Midbrain (tissue), 1 donor: ENCODE measurements at regions not wholly inside any gene's neighbourhood (a gene's known extent, or its start where the extent isn't known, plus 50 kb on each side); places are given as distances from the start of the nearest gene placed in this dataset.

Source experiments
- DNase-seq: peaks from one replicate; lab custom pipeline; 2025; lab: John Stamatoyannopoulos, UW

DNA sequence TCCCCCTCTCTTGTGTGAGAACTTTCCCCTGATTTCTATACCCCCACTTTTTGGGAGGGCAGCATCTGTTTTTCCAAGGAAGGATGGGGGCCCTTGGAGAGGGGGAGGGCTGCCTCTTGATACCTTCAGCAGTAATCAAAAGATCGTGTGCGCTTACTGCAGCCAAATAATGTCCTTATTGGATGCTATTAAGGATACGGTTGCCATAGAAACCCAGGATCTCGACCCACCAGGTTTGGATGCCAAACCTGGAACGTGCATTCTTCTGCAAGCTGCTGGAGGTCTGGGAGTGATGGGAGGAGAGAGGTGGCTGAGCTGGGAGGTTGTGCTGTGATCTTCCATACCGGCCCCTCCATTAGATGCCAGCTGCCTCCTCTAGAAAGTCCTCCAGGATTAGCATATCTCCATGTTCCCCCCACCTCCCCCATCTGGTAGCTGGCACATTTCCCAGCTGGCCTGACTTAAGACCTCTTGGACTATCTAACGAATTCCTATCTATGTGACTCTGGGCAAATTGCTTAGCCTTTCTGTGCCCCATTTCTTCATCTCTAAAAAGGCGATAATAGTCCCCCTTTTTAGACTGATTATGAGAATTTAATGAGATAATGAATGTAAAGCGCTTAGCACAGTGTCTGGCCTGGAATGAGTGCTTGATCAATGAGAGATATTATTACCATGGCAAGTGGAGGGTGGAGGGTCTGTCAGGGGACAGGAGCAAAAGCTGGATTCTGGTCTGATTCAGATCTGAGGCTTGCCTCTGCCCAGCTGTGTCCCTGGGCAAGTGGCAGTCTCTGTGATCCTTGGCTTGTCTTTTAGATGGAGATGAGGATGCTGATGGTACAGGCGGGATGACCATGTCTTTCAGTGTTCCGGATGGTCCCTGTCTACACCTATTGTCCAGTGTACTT lies 78.5 kb upstream of the PCBD1 start:
- no peak for DNase-seq

DNA sequence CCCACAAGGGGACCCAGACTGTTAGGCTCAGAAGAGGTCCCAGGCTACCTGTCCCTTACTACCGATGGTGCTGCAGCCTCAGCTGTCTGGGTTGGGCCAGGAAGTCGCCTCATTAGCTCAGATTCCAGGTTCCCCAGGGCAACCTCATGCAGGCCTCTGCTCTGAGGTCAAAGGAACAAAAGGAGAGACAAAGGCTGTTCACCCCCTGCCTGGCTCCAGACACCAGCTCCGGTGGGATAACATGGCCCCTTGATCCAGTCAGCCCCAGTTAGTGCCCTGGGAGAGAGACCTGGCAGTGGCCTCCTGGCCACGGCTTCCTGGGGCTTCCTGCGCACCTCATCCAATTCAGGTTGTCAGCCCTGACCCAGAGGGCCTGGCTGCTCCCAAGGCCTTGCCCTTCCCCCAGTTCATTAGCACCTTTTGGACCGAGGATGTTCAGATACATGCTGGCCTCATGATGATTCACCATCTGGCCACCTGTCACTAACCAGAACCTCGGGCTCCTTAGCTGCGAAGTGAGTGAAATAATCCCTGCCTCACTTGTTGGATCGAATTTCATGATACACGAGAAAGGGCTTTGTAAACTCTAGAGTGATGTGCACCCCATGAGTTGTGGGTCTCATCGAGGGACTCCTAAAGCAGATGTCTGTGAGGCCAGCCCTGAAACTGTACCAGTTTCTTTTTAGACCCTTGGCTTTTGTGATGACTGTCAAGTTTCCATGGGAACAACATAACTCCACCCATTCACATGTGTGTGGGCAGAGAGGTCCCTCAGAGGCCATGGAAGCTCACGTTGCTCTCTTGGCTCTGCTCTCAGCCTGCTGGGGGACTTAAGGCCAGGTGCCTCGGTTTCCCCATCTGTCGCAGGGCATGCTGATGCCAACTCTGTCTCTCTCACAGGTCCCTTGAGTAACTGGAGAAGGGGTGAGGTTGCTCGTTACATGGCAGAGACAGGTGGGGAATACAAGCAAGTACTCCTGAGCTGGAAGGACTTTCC lies 79.5 kb upstream of the PCBD1 start:
- DNase-seq, result no peak

DNA sequence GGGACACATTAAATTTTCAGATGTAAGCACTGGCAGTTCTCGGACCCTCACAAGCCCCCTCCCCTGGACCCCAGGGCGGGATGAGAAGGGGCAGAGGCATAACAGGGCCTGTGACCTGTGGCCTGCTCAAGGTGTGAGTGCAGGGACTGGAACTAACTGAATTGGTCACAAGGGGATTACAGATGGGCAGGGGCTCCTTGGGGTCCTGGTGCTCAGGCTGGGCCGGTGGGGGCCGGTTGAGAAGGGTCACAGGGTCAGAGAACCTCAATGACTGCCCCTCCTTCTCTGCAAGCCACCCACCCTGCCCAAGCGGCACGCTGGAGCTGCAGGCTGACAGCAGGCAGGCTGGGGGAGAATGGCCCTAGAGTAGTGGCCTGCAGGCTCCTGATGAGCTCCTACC lies 80.8 kb upstream of the PCBD1 start:
- DNase-seq, result no peak

DNA sequence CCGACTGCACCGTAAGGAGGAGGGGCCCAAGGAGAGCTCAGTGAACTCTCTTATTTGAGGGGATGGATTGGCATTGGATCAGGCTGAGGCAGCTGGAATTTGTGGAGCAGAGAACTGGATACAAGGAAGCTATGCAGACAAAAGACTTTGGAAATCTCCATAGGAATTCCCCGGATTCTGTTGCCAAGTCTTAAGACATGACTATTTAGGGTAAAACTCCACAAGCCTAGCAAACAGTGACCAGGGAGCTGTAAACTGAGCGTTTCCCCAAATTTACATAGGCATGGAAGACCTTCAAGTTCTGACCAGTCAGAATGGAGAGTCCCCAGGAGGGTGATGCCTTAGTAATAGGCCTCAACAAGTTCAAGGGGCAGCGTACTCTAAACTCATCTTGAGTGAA lies 82.5 kb upstream of the PCBD1 start:
- DNase-seq, result no peak

GRCh38 chr10:70973275-70973674 lies 84.9 kb upstream of the PCBD1 start:
- DNase-seq, result no peak

DNA sequence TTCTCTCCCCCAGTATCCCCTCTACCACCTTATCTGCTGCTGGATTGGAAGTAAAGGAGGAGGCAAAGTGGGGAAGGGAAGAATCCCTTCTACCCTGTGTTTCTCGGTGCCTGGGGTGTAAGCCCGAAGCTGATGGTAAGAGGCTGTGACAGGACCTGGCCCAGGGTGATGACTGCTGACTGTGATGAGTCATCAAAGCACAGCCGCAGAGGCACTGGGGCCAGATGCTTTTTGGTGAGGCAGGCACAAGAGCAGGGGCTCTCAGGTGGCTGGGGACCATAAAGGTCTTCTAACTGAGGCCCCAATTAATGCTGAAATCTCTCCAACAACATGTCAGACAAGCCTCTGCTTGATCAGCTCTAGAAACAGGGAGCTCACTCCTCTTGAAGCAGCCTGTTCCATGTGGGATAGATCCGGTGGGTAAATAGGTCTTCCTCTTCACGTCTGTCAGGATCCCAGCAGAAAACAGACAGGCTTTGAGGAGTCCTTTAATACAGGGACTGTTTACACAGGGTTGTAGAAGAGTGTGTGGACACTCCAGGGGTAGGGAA lies 86.1 kb upstream of the PCBD1 start:
- DNase-seq, result no peak

DNA sequence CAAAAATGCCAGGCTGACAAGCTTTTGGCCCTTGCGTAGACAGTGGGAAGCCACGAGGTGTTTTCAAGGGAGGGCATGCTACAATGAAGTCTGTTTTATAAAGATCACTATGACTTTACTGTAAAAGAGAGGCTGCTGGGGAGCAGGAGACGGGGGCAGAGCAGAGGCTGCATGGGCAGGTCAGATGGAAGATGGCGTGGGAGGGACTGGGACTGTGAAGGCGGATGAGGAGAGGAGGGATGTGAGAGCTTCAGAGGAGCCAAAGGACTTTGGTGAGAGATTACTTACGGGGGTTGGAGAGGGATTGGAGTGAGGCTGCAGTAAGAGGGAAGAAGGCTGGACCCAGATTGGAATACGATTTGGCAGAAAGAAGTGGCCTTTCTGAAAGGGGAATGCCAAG lies 86.6 kb upstream of the PCBD1 start:
- DNase-seq, result no peak

- no peak for DNase-seq
Measured at GRCh38 chr10:70976063-70976695, 87.8 kb upstream of the PCBD1 start.

GRCh38 chr10:70977625-70978024 lies 89.3 kb upstream of the PCBD1 start:
- no peak for DNase-seq

- no peak for DNase-seq
Measured at GRCh38 chr10:70978181-70978580, 89.8 kb upstream of the PCBD1 start.

- DNase-seq, result no peak
Measured at GRCh38 chr10:70978816-70979480, 90.6 kb upstream of the PCBD1 start.

DNA sequence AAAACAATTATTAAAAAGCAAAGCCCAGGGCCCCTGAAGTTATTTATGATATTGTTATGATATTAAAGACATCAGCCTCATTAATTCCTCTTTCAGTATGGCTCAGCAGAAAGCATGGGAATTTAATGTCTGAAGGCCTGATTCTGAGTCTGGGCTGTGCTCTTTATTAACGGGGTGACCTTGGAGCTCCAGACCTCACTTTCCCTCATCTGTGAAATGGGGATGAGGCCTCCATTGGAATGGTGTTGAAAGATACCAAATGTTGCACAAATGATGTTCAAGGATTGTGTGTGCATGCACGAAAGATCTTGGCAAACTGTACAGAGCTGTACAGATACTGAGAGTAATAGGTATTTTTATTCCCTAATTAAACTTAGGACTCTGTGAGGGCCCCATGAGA lies 92.3 kb upstream of the PCBD1 start:
- DNase-seq, result no peak

DNA sequence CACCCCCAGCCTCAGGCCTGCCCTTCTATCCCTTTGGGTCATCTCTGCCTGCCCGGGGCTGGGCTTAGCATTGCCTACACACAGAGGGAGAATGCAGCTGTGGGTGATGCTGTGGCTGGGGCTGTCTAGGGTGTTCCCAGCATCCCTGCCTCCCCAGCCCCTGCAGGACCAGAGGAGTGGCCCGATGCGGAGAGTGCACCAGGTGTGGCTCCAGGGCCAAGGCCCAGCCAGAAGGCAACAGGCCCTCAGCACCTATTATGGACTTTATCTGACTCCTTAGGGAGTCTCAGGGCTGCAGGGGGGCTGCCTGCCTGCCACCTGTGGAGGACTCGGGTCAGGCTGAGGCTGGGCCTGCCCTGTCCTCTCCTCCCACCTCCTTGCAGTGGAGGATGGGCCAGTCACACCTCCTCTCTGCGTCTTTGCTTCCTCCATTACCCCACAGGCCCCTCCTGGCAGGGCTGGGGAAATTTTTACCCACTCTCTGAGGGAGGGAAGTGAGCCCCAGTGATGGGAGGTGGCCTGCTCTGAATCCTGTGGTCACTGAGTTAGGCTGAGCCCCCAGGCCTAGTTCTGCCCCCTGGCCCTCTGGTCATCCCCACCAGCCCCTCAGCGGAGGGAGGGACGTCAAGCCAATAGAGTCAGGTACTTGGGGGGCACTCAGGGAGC lies 92.9 kb upstream of the PCBD1 start:
- DNase-seq, result no peak

GRCh38 chr10:70981936-70982335 lies 93.6 kb upstream of the PCBD1 start:
- DNase-seq, result no peak

- DNase-seq, result no peak
Measured at GRCh38 chr10:70982443-70982842, 94.1 kb upstream of the PCBD1 start.

- DNase-seq, result no peak
Measured at GRCh38 chr10:70984986-70985722, 96.8 kb upstream of the PCBD1 start.

GRCh38 chr10:70985824-70986622 lies 97.7 kb upstream of the PCBD1 start:
- DNase-seq, result no peak

DNA sequence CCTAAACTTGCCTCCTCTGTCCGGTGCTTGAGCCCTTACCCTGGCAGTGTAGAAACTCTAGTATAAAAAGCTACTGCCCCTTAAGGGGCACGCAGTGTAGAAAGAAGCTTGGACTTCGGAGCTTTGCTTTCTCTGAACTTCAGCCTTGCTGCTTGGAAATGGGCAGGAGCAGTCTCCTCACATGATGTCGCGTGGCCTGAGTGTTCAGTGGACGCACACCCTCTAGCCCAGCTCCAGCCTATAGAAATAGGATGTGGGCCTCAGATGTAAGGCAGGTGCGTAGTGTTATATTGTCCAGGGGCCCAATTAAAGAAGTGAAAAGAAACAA lies 98.2 kb upstream of the PCBD1 start:
- DNase-seq, result no peak

- DNase-seq, result no peak
Measured at GRCh38 chr10:70987396-70988130, 99.2 kb upstream of the PCBD1 start.
